OCI-LY3 (cell line): ENCODE measurements at regions not wholly inside any gene's neighbourhood (a gene's known extent, or its start where the extent isn't known, plus 50 kb on each side); places are given as distances from the start of the nearest gene placed in this dataset.

Experiments
- H2AFZ ChIP-seq: fragments of 200-600, 300-600 bp; shearing (Covaris generic); 2 replicates; pipeline ENCODE4 v1.6.0; 2014; ENCODE audit warnings: antibody characterized with exemption, low read depth, low read length
- H3K27ac ChIP-seq: fragments of 200-600, 300-600 bp; sonication (generic); 2 replicates; pipeline ENCODE4 v1.5.1; 2014; ENCODE audit warnings: mild to moderate bottlenecking, low read length, moderate library complexity, mixed read lengths
- H3K27me3 ChIP-seq: fragments of 200-600, 300-600 bp; sonication (generic); 2 replicates; pipeline ENCODE4 v1.6.1; 2014; ENCODE audit warnings: low read depth, low read length, mixed read lengths
- H3K36me3 ChIP-seq: fragments of 200-600, 300-600 bp; sonication (generic); replicated peaks from 2 replicates; pipeline ENCODE3; 2014; ENCODE audit warnings: low read depth, low read length, mixed read lengths
- H3K4me1 ChIP-seq: fragments of 300-600, 200-600 bp; sonication (generic); 2 replicates; pipeline ENCODE4 v1.6.1; 2014; ENCODE audit warnings: low read length, mixed read lengths
- H3K4me2 ChIP-seq: fragments of 200-600, 300-600 bp; sonication (generic); 2 replicates; pipeline ENCODE4 v1.6.1; 2014; ENCODE audit warnings: low read length, mixed read lengths
- H3K4me3 ChIP-seq: fragments of 300-600, 200-600 bp; sonication (generic); 2 replicates; pipeline ENCODE4 v1.5.1; 2014; ENCODE audit warnings: antibody characterized with exemption, mild to moderate bottlenecking, low read length, moderate library complexity
- H3K79me2 ChIP-seq: fragments of 300-600, 200-600 bp; shearing (Covaris generic); 2 replicates; pipeline ENCODE4 v1.6.1; 2014; ENCODE audit warnings: mild to moderate bottlenecking, low read length, mixed read lengths
- H3K9ac ChIP-seq: fragments of 300-600, 200-600 bp; shearing (Covaris generic); 2 replicates; pipeline ENCODE4 v1.6.0; 2014; ENCODE audit warnings: mild to moderate bottlenecking, low read length, moderate library complexity
- H3K9me3 ChIP-seq: fragments of 200-600, 300-600 bp; shearing (Covaris generic); 2 replicates; pipeline ENCODE4 v1.6.1; 2014; ENCODE audit warnings: low read length, mixed read lengths; ENCODE audit not compliant: insufficient read depth
- H4K20me1 ChIP-seq: fragments of 200-600, 300-600 bp; sonication (generic); 2 replicates; pipeline ENCODE4 v1.6.1; 2016; ENCODE audit warnings: low read length, mixed read lengths; ENCODE audit not compliant: insufficient read depth
- EZH2phosphoT487 ChIP-seq: fragments of 200-600 bp; shearing (Covaris generic); IDR thresholded peaks from 2 replicates; pipeline ENCODE4 v1.6.1; 2018; ENCODE audit warnings: antibody characterized with exemption, mixed run types, low read depth
- TF ChIP-seq, protein P1 (sequence below): fragments of 200-600, 300-600 bp; sonication (generic); IDR thresholded peaks from 2 replicates; pipeline ENCODE4 v1.5.1; 2014; ENCODE audit warnings: antibody characterized with exemption, low read length, low read depth

DNA sequence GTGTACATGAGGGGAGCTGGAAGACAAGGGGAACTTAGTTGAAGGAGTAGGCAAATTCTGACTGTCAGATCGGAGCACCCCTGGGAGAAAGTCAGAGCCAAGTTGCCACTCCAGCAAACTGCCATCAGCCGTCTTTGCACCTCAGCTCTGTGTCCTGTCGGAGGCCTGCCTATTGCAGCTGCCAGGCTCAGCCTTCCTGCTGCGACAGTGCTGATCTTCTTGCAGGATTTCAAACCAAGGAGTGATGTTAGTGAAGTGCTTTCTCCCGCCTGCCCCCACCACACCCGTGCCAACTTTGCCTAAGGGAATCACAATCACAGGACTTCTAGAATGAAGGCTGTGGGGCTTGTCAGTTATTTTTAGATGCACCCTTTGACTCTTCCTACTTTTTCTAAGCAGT is 185.3 kb downstream of the KIT start:
- no peaks in the 10 kb centered on the region for H3K9me3 ChIP-seq
- H3K9ac ChIP-seq: no peak overlapping the region
- no peaks in the 10 kb centered on the region for H3K27me3 ChIP-seq
- H3K27ac ChIP-seq: no peak overlapping the region
- H3K4me2 ChIP-seq: no peak overlapping the region
- no peaks in the 10 kb centered on the region for H3K79me2 ChIP-seq
- H4K20me1 ChIP-seq: no peaks in the 10 kb centered on the region
- no peaks in the 10 kb centered on the region for H3K36me3 ChIP-seq
- no peak for TF ChIP-seq EZH2phosphoT487
- TF ChIP-seq, protein P1, sequence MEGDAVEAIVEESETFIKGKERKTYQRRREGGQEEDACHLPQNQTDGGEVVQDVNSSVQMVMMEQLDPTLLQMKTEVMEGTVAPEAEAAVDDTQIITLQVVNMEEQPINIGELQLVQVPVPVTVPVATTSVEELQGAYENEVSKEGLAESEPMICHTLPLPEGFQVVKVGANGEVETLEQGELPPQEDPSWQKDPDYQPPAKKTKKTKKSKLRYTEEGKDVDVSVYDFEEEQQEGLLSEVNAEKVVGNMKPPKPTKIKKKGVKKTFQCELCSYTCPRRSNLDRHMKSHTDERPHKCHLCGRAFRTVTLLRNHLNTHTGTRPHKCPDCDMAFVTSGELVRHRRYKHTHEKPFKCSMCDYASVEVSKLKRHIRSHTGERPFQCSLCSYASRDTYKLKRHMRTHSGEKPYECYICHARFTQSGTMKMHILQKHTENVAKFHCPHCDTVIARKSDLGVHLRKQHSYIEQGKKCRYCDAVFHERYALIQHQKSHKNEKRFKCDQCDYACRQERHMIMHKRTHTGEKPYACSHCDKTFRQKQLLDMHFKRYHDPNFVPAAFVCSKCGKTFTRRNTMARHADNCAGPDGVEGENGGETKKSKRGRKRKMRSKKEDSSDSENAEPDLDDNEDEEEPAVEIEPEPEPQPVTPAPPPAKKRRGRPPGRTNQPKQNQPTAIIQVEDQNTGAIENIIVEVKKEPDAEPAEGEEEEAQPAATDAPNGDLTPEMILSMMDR: no peak
- H2AFZ ChIP-seq: no peak overlapping the region
- no peak overlapping the region for H3K4me3 ChIP-seq
- H3K4me1 ChIP-seq: no peaks in the 10 kb centered on the region

DNA sequence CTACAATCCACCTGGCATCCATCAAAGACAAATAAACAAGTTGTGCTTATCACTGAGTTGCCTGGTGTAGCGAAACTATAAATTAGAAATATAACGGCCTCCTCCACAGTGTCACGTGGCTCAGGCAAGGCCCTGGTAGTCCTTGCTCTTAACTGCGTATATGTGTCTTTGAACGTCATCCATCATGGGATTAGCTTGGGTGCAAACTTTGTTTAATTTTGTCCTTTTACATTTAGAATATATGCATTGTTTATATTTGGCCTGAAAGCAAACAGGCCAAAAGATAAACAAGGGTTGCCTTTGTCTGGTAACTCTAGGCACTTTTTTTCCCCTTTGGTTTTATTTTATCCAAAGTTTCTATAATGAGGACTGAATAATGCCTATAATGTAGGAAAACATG is 184.9 kb downstream of the KIT start:
- no peaks in the 10 kb centered on the region for H4K20me1 ChIP-seq
- H3K4me2 ChIP-seq: no peak overlapping the region
- no peaks in the 10 kb centered on the region for H3K9me3 ChIP-seq
- H3K36me3 ChIP-seq: no peaks in the 10 kb centered on the region
- no peak overlapping the region for H3K27ac ChIP-seq
- no peaks in the 10 kb centered on the region for H3K4me1 ChIP-seq
- H3K27me3 ChIP-seq: no peaks in the 10 kb centered on the region
- no peak overlapping the region for H3K9ac ChIP-seq
- H2AFZ ChIP-seq: no peak overlapping the region
- no peak for TF ChIP-seq EZH2phosphoT487
- TF ChIP-seq, protein P1: no peak
- no peaks in the 10 kb centered on the region for H3K79me2 ChIP-seq
- H3K4me3 ChIP-seq: no peak overlapping the region

DNA sequence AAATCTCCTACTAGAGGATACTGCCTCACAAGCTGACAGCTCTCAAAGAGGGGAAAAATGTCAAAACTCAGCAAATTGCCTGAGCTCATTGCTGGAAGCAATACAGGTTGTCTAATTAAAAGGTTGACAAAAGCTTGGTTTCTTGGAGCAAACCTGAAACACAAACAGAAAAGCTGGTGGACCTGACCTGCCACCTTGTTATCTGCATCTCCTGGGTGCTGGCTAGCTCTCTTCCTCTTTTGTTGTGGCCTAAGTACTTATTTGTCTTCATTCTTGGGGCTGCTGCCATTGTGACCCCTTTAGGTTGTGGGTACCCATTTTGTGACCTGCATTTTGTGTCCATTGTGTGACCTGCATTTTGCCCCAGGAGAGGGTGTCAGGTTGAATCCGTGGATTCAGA is 184.5 kb downstream of the KIT start:
- no peaks in the 10 kb centered on the region for H3K9me3 ChIP-seq
- no peak overlapping the region for H3K27ac ChIP-seq
- no peak overlapping the region for H3K4me2 ChIP-seq
- H4K20me1 ChIP-seq: no peaks in the 10 kb centered on the region
- H3K79me2 ChIP-seq: no peaks in the 10 kb centered on the region
- H3K4me1 ChIP-seq: no peaks in the 10 kb centered on the region
- H2AFZ ChIP-seq: no peak overlapping the region; the same call in 1 of the 2 replicates
- H3K4me3 ChIP-seq: no peak overlapping the region
- H3K9ac ChIP-seq: no peak overlapping the region
- H3K27me3 ChIP-seq: no peaks in the 10 kb centered on the region
- TF ChIP-seq, protein P1: no peak
- no peak for TF ChIP-seq EZH2phosphoT487
- H3K36me3 ChIP-seq: no peaks in the 10 kb centered on the region

DNA sequence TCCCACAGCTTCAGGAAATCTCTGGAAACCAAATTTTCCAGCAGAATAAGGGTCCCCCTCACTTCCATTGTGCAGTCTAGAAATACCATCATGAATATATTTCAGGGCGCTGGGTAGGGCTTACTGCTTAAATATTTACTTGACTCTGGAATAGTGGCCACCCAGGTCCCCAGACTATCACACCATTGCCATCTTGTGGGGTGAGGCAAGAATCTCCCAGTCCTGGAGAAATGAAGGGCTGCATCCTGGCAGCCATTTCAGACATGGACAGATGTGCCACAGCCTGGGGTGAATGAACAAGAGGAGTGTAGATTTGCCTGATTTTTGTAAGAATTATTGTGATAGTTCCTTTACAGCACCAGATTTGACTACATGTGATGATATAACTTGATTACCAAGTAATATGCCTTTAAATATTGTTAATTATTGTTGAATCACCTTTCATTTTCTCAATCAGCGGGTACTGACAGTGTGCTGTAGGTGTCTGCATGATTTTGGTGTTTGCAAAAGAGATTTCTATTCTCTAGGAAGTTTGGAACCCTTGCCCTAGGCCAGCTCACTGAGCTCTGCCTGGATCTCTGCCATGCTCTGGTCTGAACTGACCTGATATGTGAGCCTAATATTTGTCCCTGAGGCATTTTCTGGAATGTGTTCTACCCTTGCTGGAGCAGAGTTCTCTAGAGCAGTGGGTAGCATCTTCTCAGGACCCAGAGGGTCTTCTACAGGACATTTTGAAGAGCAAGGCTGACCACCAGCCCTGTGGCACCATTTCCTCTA is 183.4 kb downstream of the KIT start:
- Histone ChIP-seq H2AFZ (no peak overlapping the region), H3K27me3 (no peaks in the 10 kb centered on the region), H3K36me3 (no peaks in the 10 kb centered on the region), H3K9ac (no peak overlapping the region), H3K4me2 (no peak overlapping the region), H3K9me3 (no peaks in the 10 kb centered on the region), H3K4me1 (no peaks in the 10 kb centered on the region), H4K20me1 (no peaks in the 10 kb centered on the region), H3K79me2 (no peaks in the 10 kb centered on the region), H3K4me3 (no peak overlapping the region), H3K27ac (no peak overlapping the region)
- TF ChIP-seq, protein P1: peak; percentile 18; the same call in 1 of the 2 replicates
- TF ChIP-seq EZH2phosphoT487: no peak
